Vagina (tissue), 2 donors: ENCODE measurements at regions not wholly inside any gene's neighbourhood (a gene's known extent, or its start where the extent isn't known, plus 50 kb on each side); places are given as distances from the start of the nearest gene placed in this dataset.

Experiments used
- DNase-seq, 2 donors: peaks; one replicate each; pipeline ENCODE4 v3.0.0-alpha.2; 2017; ENCODE audit errors: extremely low spot score in 2 of 2
- H3K27ac ChIP-seq: fragments of 200-600 bp; sonication (generic); one replicate; pipeline ENCODE4 v1.5.1; 2019
- H3K27me3 ChIP-seq: fragments of 200-600 bp; sonication (generic); one replicate; pipeline ENCODE4 v1.5.1; 2019
- H3K36me3 ChIP-seq, 2 donors: fragments of 200-600 bp; sonication (generic); one replicate each; pipeline ENCODE4 v1.5.1; 2017 to 2019
- H3K4me1 ChIP-seq: fragments of 200-600 bp; sonication (generic); one replicate; pipeline ENCODE4 v1.5.1; 2019
- H3K4me3 ChIP-seq, 2 donors: fragments of 200-600 bp; sonication (generic); 1 replicate in 1 of 2; 2 replicates in 1 of 2; pipeline ENCODE4 v1.5.1; 2016 to 2019
- H3K9me3 ChIP-seq: fragments of 200-600 bp; sonication (generic); one replicate; pipeline ENCODE4 v1.5.1; 2019
- POLR2A ChIP-seq, 2 donors: fragments of 450-650 bp; IDR thresholded peaks; one replicate each; pipeline ENCODE4 v1.6.1; 2017; ENCODE audit warnings: antibody characterized with exemption in 2 of 2, mild to moderate bottlenecking in 2 of 2, moderate library complexity in 2 of 2
- POLR2AphosphoS5 ChIP-seq, 2 donors: sonication (generic); formaldehyde crosslinking; IDR thresholded peaks; one replicate each; pipeline ENCODE4 v1.9.0; 2017; ENCODE audit warnings: antibody characterized with exemption in 2 of 2, mild to moderate bottlenecking in 2 of 2, low read depth in 1 of 2; ENCODE audit not compliant: insufficient read depth in 1 of 2
- intact Hi-C: fragments of 100-400 bp; cut with DNase I; formaldehyde crosslinking; loops from one replicate; pipeline ENCODE4 v1.15.1; 2023
- TF ChIP-seq, protein P1 (sequence below), 3 experiments: fragments of 450-650 bp in 2 of 3; fragments of 200-600 bp in 1 of 3; sonication (generic) in 1 of 3; IDR thresholded peaks; one replicate each; pipeline ENCODE4 v1.5.1; 2017 to 2019; ENCODE audit warnings: antibody characterized with exemption in 3 of 3, mild to moderate bottlenecking in 2 of 3, moderate library complexity in 2 of 3

DNA sequence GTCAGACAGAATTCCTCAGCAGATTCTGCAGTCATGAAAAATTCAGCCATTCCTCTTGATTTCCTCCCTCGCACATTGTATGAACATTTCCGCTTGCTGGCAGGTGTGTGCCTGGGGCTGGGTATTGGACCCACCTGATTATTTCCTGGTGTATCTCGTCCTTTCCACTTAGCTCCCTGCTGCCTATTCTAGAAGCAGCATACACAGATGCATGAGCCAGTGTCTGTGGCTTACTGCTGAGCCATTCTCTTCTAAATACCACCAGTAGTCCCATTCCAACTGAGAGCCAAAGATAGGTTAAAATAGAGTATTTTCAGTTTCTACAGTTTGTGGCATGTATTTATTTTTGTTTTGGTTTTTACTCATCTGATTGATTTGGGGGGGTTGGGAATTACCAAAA, 270.1 kb upstream of the AKR1E2 start:
- Histone ChIP-seq H3K4me3 (no peak overlapping the region), H3K4me1 (no peaks in the 10 kb centered on the region), H3K9me3 (no peaks in the 10 kb centered on the region), H3K36me3 (no peaks in the 10 kb centered on the region), H3K27me3 (no peaks in the 10 kb centered on the region), H3K27ac (no peak overlapping the region)
- TF ChIP-seq POLR2A (IDR thresholded peaks at IDR 0.05) (no peak), POLR2AphosphoS5 (IDR thresholded peaks at IDR 0.05; ENCODE audit: insufficient read depth in 1 of 2, low read depth in 1 of 2) (no peak)
- TF ChIP-seq, protein P1, sequence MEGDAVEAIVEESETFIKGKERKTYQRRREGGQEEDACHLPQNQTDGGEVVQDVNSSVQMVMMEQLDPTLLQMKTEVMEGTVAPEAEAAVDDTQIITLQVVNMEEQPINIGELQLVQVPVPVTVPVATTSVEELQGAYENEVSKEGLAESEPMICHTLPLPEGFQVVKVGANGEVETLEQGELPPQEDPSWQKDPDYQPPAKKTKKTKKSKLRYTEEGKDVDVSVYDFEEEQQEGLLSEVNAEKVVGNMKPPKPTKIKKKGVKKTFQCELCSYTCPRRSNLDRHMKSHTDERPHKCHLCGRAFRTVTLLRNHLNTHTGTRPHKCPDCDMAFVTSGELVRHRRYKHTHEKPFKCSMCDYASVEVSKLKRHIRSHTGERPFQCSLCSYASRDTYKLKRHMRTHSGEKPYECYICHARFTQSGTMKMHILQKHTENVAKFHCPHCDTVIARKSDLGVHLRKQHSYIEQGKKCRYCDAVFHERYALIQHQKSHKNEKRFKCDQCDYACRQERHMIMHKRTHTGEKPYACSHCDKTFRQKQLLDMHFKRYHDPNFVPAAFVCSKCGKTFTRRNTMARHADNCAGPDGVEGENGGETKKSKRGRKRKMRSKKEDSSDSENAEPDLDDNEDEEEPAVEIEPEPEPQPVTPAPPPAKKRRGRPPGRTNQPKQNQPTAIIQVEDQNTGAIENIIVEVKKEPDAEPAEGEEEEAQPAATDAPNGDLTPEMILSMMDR (IDR thresholded peaks at IDR 0.05): no peak
- DNase-seq: no peak
- intact Hi-C loops: no loop called here

DNA sequence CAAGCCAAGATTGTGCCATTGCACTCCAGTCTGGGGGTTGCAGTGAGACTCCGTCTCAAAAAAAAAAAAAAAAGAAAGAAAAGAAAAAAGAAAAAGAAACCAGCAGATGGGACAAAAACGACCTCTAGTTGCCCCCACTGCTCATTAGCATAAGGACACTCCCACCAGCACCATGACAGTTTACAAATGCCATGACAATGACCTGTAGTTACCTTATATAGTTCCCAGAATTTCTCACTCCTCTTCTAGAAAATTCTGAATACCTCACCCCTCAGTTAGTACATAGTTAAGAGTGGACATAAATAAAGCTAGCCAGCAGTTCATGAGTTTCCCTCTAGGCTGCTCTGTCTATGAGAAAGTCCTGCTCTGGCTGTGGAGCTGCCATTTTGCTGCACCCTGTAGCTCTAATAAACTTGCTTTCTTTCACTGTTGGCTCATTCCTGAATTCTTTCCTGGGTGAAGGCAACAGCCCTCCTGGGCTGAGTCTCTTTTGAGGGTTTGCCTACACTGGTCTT, 276.8 kb upstream of the AKR1E2 start:
- Histone ChIP-seq H3K9me3 (no peaks in the 10 kb centered on the region), H3K4me3 (no peak overlapping the region), H3K36me3 (no peaks in the 10 kb centered on the region), H3K27me3 (no peaks in the 10 kb centered on the region), H3K27ac (no peak overlapping the region), H3K4me1 (peaks cover 9% of the 10 kb centered on the region)
- intact Hi-C loops: no loop called here
- no peak for TF ChIP-seq POLR2A (IDR thresholded peaks at IDR 0.05)
- TF ChIP-seq, protein P1 (IDR thresholded peaks at IDR 0.05): no peak
- TF ChIP-seq POLR2AphosphoS5 (IDR thresholded peaks at IDR 0.05; ENCODE audit: insufficient read depth in 1 of 2, low read depth in 1 of 2): no peak
- no peak for DNase-seq

DNA sequence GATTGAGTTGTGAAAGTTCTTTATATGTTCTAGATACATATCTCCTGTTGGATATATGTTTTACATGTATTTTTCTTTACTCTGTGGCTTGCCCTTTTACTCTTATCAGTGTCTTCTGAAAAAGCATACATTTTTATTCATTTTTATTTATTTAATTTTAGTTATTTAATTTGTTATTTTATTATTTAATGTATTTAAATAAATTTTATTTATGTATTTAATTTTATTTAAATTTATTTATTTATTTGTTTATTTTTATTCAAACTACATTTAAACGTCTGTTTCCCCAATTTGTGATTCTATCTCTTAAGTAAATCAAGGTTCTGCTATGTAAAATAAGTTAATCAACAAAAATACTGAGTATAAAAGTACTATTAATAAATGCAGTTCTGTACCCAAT, 279.1 kb upstream of the AKR1E2 start:
- H3K4me1 ChIP-seq: peaks cover 9% of the 10 kb centered on the region
- intact Hi-C loops: no loop called here
- H3K36me3 ChIP-seq: no peaks in the 10 kb centered on the region
- H3K9me3 ChIP-seq: no peaks in the 10 kb centered on the region
- no peak overlapping the region for H3K4me3 ChIP-seq
- H3K27ac ChIP-seq: no peak overlapping the region
- no peak for DNase-seq
- no peaks in the 10 kb centered on the region for H3K27me3 ChIP-seq
- TF ChIP-seq POLR2A (IDR thresholded peaks at IDR 0.05) (no peak), POLR2AphosphoS5 (IDR thresholded peaks at IDR 0.05; ENCODE audit: insufficient read depth in 1 of 2, low read depth in 1 of 2) (no peak)
- TF ChIP-seq, protein P1 (IDR thresholded peaks at IDR 0.05): no peak

DNA sequence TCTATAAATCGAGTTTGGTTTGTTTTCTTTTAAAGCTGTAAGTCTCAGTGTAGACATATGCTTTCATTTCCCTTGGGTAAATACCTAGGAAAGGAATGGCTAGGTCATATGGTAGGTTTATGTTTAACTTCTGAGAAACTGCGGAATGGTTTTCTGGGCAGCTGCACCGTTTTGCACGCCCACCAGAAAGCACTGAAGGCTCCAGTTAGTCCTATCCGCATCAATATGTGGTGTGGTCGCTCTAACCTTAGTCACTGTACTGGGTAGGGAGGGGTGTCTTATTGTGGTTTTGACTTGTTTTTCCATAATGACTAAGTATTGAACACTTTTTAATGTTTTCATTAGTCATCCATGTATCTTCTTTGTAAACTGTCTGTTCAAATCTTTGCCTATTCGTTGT, 279.5 kb upstream of the AKR1E2 start:
- no peak for DNase-seq
- Histone ChIP-seq H3K4me3 (no peak overlapping the region), H3K9me3 (no peaks in the 10 kb centered on the region), H3K36me3 (no peaks in the 10 kb centered on the region), H3K27ac (no peak overlapping the region), H3K27me3 (no peaks in the 10 kb centered on the region), H3K4me1 (peaks cover 9% of the 10 kb centered on the region)
- intact Hi-C loops: no loop called here
- TF ChIP-seq POLR2A (IDR thresholded peaks at IDR 0.05) (no peak), POLR2AphosphoS5 (IDR thresholded peaks at IDR 0.05; ENCODE audit: insufficient read depth in 1 of 2, low read depth in 1 of 2) (no peak)
- TF ChIP-seq, protein P1 (IDR thresholded peaks at IDR 0.05): no peak

DNA sequence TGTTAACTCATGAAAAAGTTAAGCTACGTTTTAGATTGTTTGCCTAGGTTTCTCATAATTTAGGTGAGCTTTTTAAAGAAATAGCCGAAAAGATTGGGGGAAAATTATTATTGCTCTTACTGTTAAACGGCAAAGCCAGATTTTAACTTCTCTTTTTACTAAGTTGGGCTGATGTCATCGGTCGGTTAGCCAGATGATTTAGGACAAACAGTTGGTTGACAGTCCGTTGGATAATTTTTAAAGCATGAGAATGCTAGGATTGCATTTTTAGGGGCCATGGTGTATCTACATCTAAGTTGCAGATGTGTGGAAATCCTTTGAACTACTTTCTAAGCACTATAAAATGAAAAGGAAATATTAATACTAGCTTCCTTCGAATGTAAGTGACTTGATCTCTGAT, 280.9 kb upstream of the AKR1E2 start:
- Histone ChIP-seq H3K27ac (no peak overlapping the region), H3K4me1 (peaks cover 9% of the 10 kb centered on the region)
- TF ChIP-seq POLR2AphosphoS5 (IDR thresholded peaks at IDR 0.05; ENCODE audit: insufficient read depth in 1 of 2, low read depth in 1 of 2) (no peak), POLR2A (IDR thresholded peaks at IDR 0.05) (no peak)
- TF ChIP-seq, protein P1 (IDR thresholded peaks at IDR 0.05): no peak

More for the DNA sequence above, 280.9 kb upstream of the AKR1E2 start:
- H3K9me3 ChIP-seq: no peaks in the 10 kb centered on the region
- no peak for DNase-seq
- H3K36me3 ChIP-seq: no peaks in the 10 kb centered on the region
- no peaks in the 10 kb centered on the region for H3K27me3 ChIP-seq
- no peak overlapping the region for H3K4me3 ChIP-seq
- intact Hi-C loops: no loop called here
